T-helper 9 cell (primary cell): ENCODE measurements at regions not wholly inside any gene's neighbourhood (a gene's known extent, or its start where the extent isn't known, plus 50 kb on each side); places are given as distances from the start of the nearest gene placed in this dataset.
"Not testable (repeated sequence)": the region's sequence is repeated elsewhere in the genome, so short reads cannot be mapped to it uniquely, and the experiment has no call there.

Experiments used
- DNase-seq: peaks from one replicate; pipeline ENCODE4 v3.0.0-alpha.2; 2020

- DNase-seq, result no peak
Measured at GRCh38 chr7:92909686-92910475, 73.5 kb upstream of the CDK6 start.

- peak; percentile 47 for DNase-seq
Measured at GRCh38 chr7:92904244-92905131, 68.1 kb upstream of the CDK6 start.

- no peak for DNase-seq
Measured at GRCh38 chr7:92898798-92899197, 62.4 kb upstream of the CDK6 start.

GRCh38 chr7:92894857-92895256 is 58.5 kb upstream of the CDK6 start:
- not testable (repeated sequence) for DNase-seq

GRCh38 chr7:92889081-92889480 is 52.7 kb upstream of the CDK6 start:
- no peak for DNase-seq
